GM18909 (cell line): ENCODE measurements at regions not wholly inside any gene's neighbourhood (a gene's known extent, or its start where the extent isn't known, plus 50 kb on each side); places are given as distances from the start of the nearest gene placed in this dataset.
"Not testable (repeated sequence)": the region's sequence is repeated elsewhere in the genome, so short reads cannot be mapped to it uniquely, and the experiment has no call there.

Experiments used
- ATAC-seq: cut with Tn5 transposase; IDR thresholded peaks from one replicate; pipeline ENCODE4 v1.9.1; 2021; ENCODE audit warnings: mild to moderate bottlenecking; ENCODE audit not compliant: unreplicated experiment, poor library complexity

DNA sequence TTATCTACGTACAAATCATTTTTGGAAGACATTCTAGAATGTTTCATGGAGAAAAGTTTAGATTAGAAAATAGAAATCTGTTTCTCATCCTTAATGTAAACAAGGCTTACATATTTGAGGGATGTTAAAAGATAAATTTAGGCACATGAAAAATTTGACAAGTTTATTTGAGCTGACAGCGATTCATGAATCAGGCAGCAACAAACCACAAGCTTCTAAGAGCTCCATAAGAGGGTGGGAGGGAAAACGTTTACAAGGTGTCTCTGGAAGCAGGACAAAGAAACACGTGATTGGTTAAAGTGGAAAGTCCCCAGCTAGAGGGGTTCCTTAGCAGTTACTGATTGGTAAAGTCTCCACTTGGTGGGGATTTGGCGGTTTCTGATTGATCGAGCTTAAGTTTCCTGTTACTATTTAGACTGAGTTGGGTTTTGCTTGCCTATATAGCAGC, 228.9 kb upstream of the PITRM1 start:
- ATAC-seq, result no peak

DNA sequence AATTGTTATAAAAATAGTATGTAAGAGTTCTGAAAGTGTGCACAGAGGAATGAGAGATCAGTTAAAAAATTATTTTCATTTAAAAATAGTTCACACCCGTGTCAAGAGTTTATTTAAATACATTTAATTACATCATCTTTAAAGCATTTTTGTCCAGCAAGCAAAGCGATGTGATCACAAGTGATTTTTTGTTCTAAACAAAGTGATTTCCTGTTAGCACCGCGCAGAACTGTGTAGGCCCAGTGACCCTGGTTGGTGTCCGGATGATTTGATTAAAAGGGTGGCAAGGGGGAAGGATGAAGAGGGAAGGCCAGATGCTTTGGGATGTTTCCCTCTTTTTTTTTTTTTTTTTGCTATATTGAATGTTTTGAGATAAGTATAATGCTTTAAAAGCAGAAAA, 227.8 kb upstream of the PITRM1 start:
- ATAC-seq, result no peak

DNA sequence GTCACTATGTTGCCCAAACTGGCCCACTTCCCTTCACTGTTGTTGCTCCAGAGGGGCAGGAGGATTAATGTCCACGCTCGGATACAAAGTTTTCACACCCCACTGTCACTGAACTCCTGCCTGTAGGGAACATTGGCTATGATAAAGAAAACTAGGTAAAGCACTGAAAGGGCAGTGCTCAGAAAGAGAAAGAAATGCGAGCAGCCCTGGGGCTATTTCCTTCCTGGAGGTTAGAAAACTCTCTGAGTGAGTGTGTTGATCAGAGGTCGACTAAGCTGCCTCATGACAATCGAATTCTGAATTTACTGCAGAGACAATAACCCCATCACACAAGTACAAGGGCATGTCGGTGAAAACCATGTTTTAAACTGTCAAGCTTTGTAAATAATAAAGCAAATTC, 227.2 kb upstream of the PITRM1 start:
- ATAC-seq, result no peak

DNA sequence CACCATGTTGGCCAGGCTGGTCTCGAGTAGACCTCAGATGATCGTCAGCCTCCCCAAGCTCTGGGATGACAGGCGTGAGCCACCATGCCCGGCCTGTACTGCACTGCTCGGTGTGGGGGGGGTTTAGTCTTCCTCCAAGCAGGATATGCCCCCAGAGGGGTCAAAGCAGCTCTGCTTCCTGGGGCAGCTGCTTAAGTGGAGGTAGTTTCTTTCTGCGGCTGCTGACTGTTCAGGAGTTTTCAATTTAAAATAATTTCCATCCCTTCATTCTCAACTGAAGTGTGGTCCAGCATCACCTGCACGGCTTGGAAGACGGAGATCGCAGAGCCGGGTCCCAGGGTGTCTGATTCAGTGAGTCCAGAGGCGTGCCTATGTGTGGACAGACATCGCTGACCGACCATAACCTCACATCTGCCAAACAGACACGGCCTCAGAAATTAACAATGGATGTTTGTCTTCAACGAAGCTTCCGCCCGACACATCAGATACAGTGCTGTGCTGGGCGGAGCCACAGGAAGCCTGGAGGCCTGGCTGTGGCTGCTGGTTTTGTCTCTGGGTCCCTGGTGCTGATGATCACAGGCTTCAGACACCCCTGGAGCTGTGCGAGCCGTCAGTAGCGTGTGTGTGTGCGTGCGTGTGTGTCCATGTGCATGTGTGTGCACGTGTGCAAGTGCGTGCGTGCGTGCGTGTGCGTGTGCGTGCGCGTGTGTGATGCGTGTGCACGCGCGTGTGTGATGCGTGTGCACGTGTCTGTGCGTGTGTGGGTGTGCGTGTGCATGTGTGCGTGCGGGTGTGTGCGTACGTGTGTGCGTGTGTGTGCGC, 226.5 kb upstream of the PITRM1 start:
- no peak for ATAC-seq

DNA sequence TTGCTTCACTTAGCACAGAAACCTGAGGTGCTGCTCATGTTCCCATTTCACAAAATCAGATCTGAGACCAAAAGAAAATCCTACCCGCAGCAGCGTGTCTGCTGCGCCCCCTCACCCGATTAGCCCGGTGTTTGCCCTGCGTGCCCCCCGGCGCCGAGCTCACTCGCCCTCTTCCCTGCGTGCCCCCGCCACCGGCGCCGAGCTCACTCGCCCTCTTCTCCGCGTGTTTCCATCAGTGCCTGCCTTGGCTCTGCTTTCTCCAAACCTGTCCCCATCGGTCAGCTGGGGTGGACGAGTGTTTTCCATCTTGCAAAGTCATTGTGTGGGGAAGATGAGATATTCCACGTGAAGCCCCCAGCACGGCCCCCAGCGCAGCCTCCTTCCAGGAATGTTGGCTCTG, 225.3 kb upstream of the PITRM1 start:
- no peak for ATAC-seq

DNA sequence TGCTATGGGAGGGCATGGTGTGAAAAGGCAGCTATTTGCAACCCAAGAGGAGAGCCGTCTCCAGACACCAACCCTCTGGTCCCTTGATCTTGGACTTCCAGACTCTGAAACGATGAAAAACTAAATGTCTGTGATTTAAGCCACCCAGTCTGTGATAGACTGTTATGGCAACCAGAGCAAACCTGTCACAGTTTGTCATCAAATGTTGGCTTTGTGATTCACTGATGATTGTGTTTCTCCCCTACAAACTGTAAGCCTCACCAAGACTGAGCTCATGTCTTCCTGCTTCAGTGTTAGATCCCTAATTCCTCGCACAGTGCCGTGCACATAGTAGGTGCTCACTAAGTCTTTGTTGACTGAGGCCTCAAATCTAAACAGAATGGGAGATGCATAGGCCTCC, 224.6 kb upstream of the PITRM1 start:
- no peak for ATAC-seq

DNA sequence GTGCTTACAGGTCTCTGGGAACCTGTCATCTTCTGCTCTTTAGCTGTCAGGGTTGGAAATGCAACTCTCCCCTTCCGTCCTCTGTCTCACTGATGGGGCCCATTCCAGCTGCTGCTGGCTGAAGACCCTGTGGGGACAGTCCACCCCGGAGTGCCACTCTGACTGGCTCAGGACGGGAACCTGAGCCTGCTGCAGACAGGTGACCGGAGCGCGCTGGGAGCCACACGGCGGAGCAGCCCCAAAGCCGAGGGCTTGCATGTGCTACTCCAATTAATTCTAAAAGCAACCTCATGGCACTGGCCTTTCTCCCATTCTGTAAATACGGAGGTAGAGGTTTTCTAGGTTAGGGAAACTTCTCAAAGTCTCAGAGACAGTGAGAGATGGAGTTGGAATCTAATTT, 223.5 kb upstream of the PITRM1 start:
- no peak for ATAC-seq

DNA sequence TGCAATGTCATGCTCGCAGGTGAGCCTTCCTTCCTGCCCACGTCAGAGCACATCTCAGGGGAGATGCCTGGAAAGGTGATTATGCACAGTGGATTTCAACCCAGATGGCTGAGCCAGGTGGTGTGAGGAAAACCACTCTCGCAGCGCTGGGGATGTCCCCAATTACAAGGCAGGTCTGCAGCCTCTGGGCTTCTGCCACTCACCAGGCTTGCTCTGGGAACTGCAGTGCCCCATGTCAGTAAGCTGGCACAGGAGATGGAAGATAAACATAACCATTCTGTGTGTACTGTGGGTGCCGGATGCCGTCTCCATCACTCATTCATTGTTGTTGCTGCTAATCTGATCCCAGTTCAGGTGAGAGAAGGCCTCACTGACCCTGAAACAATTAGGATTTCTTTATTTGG, 222.9 kb upstream of the PITRM1 start:
- no peak for ATAC-seq

DNA sequence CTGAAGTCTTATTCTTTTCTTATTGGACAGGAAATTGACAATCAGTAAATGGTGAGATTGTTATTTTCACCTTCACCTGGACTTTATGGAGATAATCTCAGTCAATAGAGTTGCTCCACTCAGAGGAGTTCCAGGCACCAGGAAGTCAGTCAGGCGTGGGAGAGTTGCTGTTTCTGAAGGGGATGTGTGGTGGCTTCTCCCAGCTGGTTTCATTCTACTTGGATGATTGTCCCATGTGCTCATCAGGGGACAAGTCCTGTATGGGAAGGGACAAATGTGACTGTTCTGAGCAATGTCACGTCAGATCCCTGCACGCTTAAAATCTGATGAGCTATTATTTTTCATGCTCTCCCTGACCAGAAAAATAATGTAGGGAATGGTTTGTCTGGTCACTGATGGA, 222.5 kb upstream of the PITRM1 start:
- ATAC-seq, result no peak

DNA sequence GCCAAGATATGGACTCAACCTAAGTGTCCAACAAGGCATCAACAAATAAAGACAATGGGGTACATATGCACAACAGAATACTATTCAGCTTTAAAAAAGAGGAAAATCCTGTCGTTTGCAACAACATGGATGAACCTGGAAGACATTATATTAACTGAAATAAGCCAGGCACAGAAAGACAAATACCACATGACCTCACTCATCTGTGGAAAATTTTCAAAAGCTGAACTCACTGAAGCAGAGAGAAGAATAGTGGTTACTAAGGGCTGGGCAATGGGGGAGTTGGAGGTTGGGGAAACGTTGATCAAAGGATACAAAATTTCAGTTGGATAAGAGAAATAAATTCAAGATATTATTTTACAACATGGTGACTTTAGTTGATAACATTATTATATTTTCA, 221.4 kb upstream of the PITRM1 start:
- ATAC-seq, result no peak

DNA sequence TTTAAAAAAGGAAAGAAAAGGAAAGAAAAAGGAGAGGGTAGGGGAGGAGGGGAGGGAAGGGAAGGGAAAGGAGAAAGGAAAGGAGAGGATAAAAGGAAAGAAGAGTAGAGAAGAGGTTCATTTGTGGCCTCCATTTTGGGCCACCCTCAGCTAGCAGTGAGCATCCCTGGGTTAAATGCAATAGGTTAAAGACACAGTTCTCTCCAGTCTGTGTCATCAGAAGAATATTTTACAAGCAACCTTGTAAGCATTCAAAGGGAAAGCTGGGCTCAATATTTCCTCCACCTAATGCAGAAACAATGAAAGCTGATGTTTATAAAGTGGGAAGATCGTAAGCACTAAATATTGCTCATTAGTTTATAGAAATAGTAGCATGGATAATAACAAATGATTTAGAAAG, 219.1 kb upstream of the PITRM1 start:
- no peak for ATAC-seq

DNA sequence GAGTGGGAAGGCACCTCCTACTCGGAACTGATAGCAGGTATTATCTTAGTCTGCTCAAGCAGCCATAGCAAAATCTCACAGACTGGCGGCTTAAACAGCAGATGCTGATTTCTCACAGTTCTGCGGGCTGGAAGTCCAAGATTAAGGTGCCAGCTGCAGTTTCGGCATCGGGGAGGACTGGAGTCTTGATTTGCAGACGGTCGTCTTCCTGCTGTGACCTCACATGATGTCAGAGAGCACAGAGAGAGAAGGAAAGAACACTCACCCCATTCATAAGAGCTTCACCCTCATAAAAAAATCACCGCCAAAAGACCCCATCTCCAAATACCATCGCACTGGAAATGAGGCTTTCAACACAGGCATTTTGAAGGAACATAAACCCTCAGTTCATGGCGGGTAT, 216.5 kb upstream of the PITRM1 start:
- ATAC-seq, result no peak

DNA sequence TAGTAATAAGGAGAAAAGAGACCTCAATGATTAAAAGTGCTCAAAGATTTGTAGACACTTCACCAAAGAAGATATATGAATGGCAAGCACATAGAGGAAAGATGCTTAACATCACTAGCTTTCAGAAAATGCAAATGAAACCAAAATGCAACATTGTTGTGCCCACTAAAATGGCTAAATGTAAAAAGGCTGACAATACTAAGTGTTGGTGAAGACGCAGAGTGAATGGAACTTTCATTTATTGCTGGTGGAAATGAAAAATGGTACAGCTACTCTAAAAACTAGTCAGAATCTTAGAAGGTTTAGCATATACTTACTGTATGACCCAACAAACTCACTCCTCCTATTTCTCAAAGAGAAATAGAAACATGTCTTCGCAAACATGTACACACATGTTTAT, 212.9 kb upstream of the PITRM1 start:
- ATAC-seq, result no peak

DNA sequence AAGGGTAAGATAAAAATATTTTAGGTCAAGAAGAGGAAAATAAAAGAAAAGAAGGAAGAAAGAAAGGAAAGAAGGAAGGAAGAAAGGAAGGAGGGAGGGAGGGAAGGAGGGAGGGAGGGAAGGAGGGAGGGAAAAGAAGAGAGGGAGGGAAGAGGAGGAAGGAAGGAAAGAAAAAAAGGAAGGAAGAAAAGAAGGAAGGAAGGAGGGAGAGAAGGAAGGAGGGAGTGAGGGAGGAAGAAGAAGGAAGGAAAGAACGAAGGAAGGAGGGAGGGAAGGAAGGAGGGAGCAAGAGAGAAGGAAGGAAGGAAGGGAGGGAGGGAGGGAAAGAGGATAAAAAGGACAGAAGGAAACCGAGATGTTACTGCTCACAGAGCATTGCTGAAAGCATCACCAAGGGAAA, 209.5 kb upstream of the PITRM1 start:
- no peak for ATAC-seq

DNA sequence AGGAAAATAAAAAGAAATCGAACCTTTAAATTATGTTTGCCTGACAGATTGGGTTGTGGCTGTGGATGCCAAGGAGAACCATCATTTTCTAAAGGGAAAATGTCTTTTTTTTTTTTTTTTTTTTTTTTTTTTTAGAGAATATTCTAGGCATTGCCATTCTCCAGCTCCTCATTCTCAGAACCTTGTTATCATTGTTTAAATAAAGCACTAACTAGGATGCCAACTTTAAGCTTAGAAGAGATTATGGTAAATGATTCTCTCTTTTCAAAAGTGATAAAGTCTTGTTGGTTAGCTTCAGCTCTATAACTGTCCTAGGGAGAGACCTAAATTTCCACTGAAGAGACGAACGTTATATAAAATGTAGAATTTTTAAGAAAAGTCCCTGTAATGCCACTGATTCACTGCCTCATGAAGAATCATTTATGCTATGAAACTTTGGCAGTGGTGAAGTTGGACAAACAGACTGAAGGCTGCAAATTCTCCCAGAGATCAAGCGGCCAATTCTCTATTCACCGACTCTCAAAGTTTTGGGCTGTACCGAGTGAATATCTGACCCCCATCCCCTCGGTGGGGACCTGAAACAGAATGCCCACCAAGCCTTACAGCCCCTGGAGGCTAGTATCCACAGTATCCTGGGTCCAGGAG, 207.9 kb upstream of the PITRM1 start:
- ATAC-seq, result no peak

DNA sequence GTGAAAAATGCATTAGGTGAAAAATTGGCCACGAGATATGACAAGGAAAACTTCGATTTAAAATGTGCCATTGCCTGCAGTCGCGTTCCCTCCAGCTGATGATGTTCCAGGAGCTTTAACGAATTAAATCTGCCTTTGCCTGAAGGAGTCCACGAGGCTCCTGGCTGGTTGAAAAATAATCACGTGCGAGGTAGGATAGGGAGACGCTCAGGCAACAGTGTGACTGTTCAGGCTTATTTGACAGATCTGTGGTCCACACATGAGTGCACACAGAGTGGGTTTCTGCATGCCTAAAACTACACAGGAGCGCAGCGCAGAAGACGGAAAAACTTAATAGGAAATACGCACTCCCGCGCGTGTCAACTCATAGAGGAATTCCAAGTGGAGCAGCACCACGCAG, 204.0 kb upstream of the PITRM1 start:
- no peak for ATAC-seq

DNA sequence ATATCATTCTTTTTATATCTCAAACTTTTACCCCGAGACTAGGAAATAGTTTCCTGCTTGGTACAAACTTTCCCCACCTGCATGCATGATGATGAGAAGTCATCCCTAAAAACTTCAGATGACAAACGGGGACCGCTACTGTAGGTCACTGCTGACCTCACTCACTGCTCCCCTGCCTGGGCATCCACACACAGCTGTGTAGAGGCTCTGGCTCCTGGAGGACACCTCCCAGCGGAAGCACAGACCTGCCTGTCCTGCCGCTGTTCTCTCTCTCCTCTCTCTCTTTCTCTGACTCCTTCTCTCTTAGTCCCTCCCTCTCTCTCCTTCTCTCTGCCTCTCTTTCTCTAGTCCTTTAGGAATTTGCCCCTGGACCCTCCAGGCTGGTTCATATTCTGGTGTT, 202.9 kb upstream of the PITRM1 start:
- ATAC-seq, result no peak

DNA sequence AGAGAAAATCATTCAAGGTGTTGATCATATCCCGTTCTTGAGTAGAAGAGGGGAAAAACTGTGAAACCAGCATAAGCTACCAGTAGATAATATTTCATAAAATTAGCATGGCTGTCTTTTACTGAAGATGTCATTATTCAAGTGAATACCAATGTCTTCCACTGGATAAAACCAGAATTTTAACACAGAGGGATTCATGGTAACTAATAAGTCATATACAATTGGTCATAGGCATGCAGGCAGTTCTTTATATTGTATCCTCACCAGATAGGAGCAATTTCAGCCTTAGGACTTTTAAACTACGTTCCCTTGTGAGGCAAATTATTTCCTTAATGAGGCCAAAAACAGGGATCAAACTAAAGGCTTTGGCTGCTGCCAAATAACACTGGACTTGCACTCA, 202.3 kb upstream of the PITRM1 start:
- ATAC-seq, result no peak

DNA sequence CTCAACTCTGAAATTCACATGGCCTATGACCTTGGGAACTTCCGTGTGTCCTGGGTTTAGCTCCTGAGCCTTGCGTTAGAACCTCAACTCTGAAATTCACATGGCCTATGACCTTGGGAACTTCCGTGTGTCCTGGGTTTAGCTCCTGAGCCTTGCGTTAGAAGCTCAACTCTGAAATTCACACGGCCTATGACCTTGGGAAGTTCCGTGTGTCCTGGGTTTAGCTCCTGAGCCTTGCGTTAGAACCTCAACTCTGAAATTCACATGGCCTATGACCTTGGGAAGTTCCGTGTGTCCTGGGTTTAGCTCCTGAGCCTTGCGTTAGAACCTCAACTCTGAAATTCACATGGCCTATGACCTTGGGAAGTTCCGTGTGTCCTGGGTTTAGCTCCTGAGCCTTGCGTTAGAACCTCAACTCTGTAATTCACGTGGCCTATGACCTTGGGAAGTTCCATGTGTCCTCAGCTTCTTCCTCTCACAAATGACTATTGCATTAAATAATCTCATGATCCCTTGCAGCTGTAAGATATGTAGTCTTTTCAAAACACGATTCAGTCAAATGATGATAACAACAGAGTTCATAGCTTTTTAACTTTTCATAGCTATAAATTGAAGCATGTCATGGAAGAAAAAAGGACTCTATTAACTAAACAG, 200.9 kb upstream of the PITRM1 start:
- ATAC-seq, result not testable (repeated sequence)

DNA sequence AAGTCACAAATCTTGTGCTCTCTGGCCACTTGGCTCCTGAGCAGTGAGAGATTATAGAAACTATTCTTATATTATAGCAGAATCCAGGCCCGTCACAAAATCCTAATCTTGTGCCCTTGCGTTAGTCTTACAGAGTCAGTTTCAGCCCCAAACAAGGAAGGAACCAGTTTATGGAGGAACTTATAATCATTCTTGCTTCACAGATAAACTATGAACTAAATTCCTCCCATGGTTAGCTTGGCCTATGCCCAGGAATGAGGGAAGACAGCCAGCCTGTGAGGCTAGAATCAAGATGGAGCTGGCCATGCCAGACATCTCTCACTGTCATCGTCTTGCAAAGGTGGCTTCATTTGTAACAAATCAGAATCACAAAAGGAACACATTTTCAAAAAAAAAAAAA, 199.7 kb upstream of the PITRM1 start:
- no peak for ATAC-seq

DNA sequence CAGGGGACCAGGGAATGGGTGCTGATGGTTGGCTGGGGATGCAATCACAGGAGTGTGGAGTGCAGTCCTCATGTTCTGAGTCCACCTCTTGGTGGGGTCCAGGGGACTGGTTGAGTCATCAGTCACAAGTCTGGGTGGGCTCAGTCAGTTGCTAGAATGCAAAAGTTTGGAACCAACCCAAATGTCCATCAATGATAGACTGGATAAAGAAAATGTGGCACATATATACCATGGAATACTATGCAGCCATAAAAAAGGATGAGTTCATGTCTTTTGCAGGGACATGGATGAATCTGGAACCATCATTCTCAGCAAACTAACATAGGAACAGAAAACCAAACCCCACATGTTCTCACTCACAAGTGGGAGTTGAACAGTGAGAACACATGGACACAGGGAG, 199.0 kb upstream of the PITRM1 start:
- not testable (repeated sequence) for ATAC-seq
